NCI-H526 treated with DMSO at 0.1 percent for 48 hours (cell line): ENCODE measurements at regions not wholly inside any gene's neighbourhood (a gene's known extent, or its start where the extent isn't known, plus 50 kb on each side); places are given as distances from the start of the nearest gene placed in this dataset.
"Not testable (repeated sequence)": the region's sequence is repeated elsewhere in the genome, so short reads cannot be mapped to it uniquely, and the experiment has no call there.

Experiments used
- DNase-seq: peaks from one replicate; lab custom pipeline; 2025; lab: John Stamatoyannopoulos, UW

GRCh38 chr2:65788556-65788955, 356.2 kb upstream of the SPRED2 start:
- DNase-seq, result no peak

GRCh38 chr2:65786765-65787164, 354.4 kb upstream of the SPRED2 start:
- no peak for DNase-seq

DNA sequence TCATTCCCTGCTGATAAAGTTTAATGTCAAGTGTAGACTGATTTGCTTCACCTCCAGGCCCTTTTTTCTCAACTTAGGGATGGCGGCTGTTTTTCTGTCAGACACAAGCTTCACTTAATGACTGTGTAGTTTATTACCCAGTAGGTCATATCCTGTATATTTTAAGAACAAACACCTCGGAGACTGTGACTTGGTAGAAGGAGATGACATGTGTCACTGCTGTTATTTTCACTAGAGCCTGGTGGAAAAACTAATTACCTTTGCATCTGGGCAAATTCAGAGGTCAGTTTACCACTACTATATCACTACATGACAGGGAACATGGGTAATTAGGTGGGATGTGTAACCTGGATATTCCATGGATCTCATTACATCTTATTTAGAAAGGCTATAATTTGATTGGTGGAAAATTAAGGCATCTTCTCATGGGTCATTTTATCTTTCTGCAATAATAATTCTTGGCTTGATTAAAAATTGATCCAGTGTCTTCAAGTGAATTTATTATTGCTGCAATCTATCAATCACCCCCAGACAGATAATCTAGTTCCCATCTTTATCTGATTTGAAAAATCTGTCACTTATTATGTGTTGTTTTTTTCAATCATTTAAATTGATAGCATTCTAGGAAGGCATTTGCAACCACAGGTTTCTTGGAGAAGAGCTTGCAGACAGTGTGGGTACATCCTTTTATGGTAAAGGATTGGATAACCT, 353.8 kb upstream of the SPRED2 start:
- no peak for DNase-seq

DNA sequence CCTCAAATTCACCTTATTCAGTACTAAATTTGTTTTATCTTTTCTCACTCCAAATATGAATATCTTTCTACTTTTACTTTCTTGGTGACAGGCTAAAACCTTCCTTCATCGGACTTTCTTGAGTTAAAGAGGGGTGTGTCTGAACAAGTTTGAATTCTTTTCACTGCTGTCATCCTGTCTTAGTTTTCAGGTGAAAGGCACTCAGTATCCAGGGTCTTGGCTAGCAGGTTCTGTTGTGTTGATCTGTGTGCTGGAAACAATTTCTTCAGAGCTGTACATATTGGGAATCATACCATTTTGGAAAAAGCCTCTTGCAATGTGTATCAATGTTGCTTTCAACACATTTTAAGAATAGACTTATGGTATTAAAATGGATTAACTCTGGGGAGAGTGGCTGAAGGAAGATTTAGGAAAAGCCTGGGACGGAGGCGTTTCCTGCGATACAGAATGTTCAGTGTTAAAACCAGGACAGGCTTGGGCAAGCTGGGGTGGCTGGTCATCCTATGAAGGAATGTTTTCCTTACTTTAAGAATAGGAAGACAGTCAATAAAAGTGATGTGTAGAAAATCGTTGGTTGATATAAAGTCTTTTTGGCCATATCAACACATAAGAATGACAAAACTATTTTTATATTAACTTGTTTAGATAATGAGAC, 350.7 kb upstream of the SPRED2 start:
- no peak for DNase-seq

- no peak for DNase-seq
Observed at GRCh38 chr2:65782186-65782585, 349.8 kb upstream of the SPRED2 start.

DNA sequence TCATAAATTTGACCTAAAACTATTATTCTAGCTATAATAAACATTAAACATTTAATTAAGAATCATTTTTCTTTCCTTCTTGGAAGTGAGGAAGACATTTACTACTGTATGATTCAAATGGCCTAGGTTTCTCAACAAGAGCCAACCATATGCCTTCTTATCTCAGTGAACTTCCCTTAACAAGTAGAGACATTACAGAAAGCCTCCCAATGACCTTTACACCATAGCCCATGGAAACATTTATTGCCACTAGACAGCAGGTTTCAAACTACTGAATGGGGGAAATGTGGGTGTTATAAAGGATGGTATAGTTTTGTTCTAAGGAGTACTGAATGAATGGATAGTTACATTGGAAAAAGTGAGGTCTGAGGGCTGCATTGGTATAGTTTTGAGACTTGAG, 349.4 kb upstream of the SPRED2 start:
- DNase-seq, result no peak

DNA sequence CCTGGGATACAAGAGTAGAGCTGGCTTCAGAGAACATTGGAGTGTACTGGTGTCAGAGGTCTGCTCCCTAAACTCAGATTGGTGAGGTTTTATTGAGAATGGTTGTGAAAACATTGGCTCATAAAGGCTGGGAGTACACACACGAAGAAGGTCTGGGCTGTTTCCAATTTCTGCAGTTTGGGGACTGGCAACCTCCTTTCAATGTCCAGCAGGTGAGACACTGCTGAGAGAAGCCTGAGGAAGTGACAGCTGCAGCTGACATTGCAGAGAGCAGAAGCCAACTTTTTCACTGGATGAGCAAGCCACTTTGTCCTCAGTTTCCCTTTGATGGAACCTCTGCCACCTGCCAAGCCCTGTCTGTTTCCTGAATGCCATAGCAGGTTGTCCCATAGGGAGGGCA, 346.6 kb upstream of the SPRED2 start:
- no peak for DNase-seq

DNA sequence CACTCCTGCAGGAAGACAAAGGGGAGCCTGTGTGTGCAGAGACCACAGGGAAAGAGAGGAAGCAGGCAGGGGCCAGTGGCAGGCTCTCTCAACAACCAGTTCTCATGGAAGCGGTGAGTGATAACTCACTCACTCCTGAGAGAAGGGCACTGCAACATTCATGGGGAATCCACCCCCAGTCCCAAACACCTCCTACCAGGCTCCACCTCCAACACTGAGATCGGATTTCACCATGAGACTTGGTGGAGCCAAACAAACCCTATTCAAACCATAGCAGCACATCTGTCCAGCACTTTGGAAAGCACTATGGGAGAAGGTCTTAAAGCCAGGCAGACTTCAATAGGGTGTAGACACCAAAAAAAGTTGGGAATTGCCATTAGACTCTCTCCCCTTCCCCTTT, 345.7 kb upstream of the SPRED2 start:
- DNase-seq, result no peak

- no peak for DNase-seq
Observed at GRCh38 chr2:65775839-65776238, 343.4 kb upstream of the SPRED2 start.

DNA sequence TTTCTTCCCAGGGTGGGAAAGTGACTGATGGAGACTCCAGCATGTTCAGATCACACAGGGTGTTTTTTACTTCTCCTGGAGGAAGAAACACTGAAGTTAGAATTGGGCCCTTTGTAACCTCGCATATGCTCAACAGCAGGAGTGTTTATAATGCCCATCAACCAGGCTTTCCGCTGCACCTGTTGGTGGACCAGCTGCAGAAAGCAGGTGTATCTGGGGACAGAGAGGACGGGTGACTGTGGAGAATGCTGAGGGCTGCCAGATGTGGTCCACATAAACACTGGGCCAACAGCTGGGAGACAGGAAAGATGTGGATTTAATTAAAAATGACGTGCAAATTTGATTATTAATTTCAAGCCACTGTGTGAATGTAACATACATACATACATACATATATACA, 335.5 kb upstream of the SPRED2 start:
- DNase-seq, result no peak

GRCh38 chr2:65766768-65767267, 334.4 kb upstream of the SPRED2 start:
- no peak for DNase-seq

- no peak for DNase-seq
Observed at GRCh38 chr2:65765376-65765775, 333.0 kb upstream of the SPRED2 start.

DNA sequence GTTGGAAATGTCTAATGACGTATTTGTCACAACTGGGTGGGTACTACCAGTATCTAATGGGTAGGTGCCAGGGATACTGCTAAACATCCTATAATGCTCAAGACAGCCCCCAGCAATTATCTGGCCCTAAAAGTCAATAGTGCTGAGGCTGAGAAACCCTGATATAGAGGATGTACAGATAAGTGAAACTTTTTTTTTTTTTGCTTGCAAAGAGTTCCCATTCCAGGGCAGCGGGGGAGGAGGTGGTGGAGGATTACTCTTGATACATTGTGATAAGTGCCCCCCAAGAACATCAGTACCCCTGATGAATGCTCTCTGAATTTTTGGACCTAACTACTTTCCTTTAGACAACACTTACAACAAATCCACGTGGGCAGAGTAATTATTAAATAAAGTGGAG, 329.7 kb upstream of the SPRED2 start:
- DNase-seq, result no peak

DNA sequence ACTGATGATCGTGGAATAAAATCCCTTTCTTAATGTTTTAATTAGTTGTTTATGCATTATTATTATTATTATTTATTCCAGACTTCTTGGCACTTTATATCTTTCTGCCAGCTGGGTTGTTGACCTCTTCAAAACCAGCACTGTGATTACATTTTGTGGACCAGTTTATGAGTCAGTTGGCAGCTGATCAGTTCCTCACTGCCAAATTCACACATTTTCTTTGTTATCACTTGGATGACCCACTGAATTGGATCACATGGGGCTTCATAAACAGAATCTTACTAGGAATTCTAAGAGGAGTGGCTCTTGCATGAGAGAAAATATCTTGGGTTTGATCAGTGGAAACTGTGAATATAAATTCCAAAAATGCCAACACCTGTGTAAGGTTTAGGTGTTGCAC, 321.8 kb upstream of the SPRED2 start:
- DNase-seq, result no peak

- DNase-seq, result no peak
Observed at GRCh38 chr2:65751408-65751807, 319.0 kb upstream of the SPRED2 start.

DNA sequence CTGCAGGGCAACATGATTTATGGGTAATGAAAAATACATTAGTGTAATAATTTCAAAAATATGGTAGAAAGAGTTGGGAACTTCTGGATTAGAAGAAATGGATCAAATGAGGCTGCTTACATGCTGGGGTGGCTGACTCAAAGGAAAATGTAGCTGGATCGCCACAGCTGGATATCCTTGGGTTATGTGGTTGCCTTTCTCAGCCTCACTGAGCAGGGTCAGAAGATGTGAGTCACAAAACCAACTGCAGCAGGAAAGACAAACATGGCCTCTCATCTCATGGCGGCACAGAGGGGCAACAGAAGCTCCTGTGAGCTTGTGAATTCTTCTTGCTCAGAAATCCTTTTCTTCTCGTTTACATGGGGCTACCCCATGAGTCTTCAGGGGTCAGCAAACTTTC, 317.1 kb upstream of the SPRED2 start:
- no peak for DNase-seq

DNA sequence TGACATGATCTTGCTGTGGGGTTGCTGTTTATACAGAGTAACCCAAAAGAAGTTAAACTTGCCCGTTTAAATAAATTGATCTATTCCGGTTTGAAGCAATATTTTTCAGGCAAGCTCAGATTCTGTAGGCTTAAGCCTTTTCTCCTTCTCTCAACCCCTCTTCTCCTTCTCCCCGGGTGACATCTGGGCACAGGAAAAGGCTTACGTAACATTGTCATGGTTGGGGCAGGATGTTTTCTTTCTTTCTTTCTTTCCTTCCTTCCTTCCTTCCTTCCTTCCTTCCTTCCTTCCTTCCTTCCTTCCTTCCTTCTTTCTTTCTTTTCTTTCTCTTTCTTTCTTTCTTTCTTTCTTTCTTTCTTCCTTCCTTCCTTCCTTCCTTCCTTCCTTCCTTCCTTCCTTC, 315.5 kb upstream of the SPRED2 start:
- not testable (repeated sequence) for DNase-seq

GRCh38 chr2:65746931-65747675, 314.7 kb upstream of the SPRED2 start:
- no peak for DNase-seq

GRCh38 chr2:65744477-65745200, 312.2 kb upstream of the SPRED2 start:
- no peak for DNase-seq

DNA sequence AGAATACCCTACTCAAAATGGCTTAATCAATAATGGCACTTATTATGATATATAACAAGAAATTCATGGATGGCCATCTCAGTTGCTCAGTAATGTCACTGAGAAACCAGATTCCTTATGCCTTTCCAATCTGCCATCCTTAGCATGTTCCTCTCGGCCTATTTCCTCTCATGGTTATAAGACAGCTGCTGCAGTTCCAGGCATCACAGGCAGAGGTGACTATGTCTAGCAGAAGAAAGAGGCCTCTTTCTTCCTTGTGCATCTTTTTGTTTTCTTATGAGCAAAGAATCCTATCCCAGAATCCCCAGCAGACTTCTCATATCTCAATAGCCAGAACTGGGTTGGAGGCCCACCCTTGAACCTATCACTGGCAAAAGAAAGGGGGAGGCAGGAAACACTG, 310.6 kb upstream of the SPRED2 start:
- DNase-seq, result no peak

GRCh38 chr2:65739927-65740326, 307.5 kb upstream of the SPRED2 start:
- no peak for DNase-seq

GRCh38 chr2:65737452-65738011, 305.1 kb upstream of the SPRED2 start:
- no peak for DNase-seq
